ENCODE measurements at regions not wholly inside any gene's neighbourhood (a gene's known extent, or its start where the extent isn't known, plus 50 kb on each side); places are given as distances from the start of the nearest gene placed in this dataset.

- TF ChIP-seq ZNF274 (IDR thresholded peaks at IDR 0.05; ENCODE audit: low read depth, low read length) (no peak), SUZ12 (IDR thresholded peaks at IDR 0.05; ENCODE audit: extremely low read depth, insufficient read depth, insufficient read length) (no peak), YY1 (IDR thresholded peaks at IDR 0.05; ENCODE audit: insufficient read depth, insufficient read length) (no peak)
Measured at GRCh38 chr2:133918141-133918540, 335.7 kb upstream of the MGAT5 start.
